Activated naive CD4-positive, alpha-beta T cell treated with anti-CD3 and anti-CD28 coated beads, Interleukin-2, amount 50 U/mL, for 24 hours (primary cell): ENCODE measurements at regions not wholly inside any gene's neighbourhood (a gene's known extent, or its start where the extent isn't known, plus 50 kb on each side); places are given as distances from the start of the nearest gene placed in this dataset.

ENCODE experiments used
- H3K27ac Mint-ChIP-seq: one replicate; pipeline ENCODE4 v1.8.0; 2021; ENCODE audit warnings: mild to moderate bottlenecking, mixed read lengths
- H3K27me3 Mint-ChIP-seq: one replicate; pipeline ENCODE4 v1.8.0; 2021; ENCODE audit warnings: mixed read lengths
- H3K36me3 Mint-ChIP-seq: one replicate; pipeline ENCODE4 v1.8.0; 2021; ENCODE audit warnings: mixed read lengths
- H3K4me1 Mint-ChIP-seq: one replicate; pipeline ENCODE4 v1.8.0; 2021; ENCODE audit warnings: mixed read lengths
- H3K4me3 Mint-ChIP-seq: one replicate; pipeline ENCODE4 v1.8.0; 2021; ENCODE audit warnings: mild to moderate bottlenecking, mixed read lengths
- H3K9me3 Mint-ChIP-seq: one replicate; pipeline ENCODE4 v1.8.0; 2021; ENCODE audit warnings: mixed read lengths

DNA sequence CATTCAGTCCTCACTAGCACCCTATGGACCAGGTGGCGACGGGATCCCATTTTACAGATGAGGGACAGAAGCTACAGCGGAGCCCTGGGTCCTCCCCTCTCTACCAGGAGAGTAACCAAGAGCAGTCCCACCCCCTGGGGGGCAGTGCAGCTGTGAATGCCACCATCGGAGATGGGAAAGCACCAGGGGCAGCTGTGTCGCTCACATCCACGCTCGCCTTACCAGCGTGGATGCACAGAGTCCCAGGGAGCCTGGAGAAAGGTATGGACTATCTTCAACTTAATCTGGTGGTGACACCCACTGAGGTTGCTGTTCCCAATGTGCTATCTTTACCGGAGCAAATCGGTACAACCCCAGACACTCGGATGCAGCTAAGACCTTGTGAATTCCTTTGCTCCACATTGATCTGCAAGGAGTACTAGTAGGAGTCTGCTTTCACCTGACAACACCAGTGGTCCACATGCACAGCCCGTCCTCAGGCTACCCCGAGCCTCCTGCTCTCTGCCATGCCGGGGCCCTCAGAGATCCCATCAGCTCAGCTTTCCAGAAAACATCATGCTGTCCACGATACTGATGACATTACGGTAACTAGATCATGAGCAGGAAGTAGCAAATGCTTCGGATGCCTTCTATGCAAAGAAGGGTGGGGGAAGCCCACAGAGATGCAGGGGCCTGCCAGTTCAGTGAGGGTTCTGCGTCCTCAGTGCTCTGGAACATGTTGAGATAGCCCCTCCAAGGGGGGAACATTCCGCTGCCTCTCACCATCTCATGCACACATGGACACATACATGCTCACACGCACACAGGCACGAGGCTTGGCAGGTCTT is 126.0 kb downstream of the CTTN start:
- Mint-ChIP-seq H3K36me3 (no peaks in the 10 kb centered on the region), H3K4me1 (no peaks in the 10 kb centered on the region), H3K27ac (no peak overlapping the region), H3K27me3 (peaks cover 14% of the 10 kb centered on the region), H3K4me3 (no peak overlapping the region), H3K9me3 (no peaks in the 10 kb centered on the region)

DNA sequence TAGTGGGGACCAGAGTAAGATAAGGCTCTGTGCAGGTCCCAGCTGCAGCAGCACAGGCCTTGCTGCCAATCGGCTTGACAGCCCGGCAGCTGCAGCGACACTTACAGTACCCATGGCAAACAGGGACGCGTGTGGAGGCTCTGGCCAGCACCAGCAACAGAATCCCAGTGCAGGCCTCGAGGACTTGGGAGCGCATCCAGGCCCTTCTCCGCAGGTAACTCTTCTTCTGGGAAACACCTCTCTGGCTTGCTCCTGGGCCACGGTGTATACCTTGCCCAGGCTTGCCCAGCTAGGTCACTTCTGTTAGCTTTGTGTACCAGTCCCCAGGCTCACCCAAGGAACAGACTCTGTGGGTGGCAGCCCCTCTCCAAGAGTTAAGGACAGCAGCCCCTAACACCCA is 126.7 kb downstream of the CTTN start:
- no peaks in the 10 kb centered on the region for H3K9me3 Mint-ChIP-seq
- peaks cover 14% of the 10 kb centered on the region for H3K27me3 Mint-ChIP-seq
- no peaks in the 10 kb centered on the region for H3K36me3 Mint-ChIP-seq
- no peaks in the 10 kb centered on the region for H3K4me1 Mint-ChIP-seq
- H3K27ac Mint-ChIP-seq, result no peak overlapping the region
- H3K4me3 Mint-ChIP-seq, result no peak overlapping the region

DNA sequence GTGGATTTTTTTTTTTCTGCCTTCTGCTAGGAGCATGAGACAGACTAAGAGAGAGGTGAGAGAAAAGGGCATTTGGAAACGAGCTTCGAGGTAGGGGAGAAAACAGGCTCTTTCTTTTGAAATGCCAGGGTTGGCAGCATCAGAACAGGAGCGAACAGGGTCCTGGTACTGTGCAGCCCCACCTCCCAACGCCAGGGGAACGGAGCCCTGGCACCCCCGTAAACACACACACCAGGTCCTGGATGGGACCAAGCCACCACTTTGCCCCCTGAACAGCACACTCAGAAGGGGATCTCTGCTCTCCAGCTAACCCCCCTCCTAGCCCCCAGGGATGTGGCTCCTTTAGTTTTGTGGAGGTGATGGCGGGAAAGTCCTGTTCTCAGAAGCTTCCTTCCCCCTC is 127.1 kb downstream of the CTTN start:
- Mint-ChIP-seq H3K4me1 (no peaks in the 10 kb centered on the region), H3K36me3 (no peaks in the 10 kb centered on the region), H3K9me3 (no peaks in the 10 kb centered on the region), H3K27me3 (peaks cover 13% of the 10 kb centered on the region), H3K27ac (no peak overlapping the region), H3K4me3 (no peak overlapping the region)

DNA sequence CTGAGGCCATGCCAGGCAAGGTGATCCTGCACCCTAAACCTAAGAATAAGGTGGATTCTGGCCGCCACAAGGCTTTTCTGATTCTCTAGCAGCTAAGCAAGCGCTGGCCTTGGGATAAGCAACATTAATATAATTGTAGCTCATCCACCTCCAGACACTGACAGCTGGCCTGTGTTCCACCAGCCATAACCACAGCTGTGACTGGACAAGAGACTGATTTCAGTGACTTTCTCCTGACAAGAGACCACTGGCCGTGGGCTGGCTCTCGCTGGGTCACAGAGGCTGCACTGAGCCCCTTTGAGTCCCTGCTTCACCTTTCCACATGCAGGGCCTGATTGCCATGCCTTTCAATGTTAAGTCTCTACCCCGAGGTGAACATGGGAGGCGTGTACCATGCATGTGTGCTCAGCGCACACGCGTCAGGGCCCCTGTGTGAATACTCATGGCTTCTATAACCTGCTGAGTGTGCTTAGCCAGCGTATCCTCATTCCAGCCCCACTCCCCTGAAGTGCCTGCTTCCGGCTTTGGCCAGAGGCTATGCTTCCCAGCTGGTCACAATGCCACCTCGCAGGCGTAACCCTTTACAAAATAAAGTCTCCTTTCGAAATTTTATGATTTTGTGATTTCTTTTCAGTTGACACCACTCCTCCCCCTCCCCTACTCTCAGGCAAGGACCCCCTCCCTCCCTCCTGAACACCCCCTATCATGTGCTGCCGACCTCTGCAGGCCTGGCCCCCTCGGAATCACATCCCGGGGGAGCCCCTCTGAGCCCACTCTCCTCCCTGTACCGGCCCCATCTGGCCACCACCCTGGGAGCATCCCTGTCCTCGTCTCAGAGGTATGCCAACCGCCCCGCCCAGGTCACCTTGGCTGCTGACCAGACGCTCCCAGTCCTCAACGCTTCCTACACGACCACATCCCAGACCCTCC is 128.1 kb downstream of the CTTN start:
- no peaks in the 10 kb centered on the region for H3K9me3 Mint-ChIP-seq
- H3K36me3 Mint-ChIP-seq, result no peaks in the 10 kb centered on the region
- peaks cover 12% of the 10 kb centered on the region for H3K27me3 Mint-ChIP-seq
- H3K27ac Mint-ChIP-seq, result no peak overlapping the region
- no peak overlapping the region for H3K4me3 Mint-ChIP-seq
- no peaks in the 10 kb centered on the region for H3K4me1 Mint-ChIP-seq

DNA sequence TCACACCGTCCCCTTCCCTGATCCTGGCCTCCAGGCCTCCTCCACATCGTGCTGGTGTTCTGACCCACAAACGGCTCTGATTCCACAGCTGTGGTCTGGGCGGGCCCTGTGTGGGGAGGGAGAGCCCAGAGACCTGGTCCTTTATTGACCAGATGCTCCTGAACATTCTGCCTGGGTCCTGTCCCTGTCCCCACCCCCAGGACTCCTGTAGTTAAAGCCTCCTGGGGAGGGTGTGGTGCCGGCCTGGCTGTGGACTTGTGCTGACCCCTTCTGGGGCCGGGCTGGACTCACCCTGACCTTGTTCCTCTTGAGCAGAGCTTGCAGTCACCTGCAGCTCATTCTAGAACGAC is 128.7 kb downstream of the CTTN start:
- H3K27ac Mint-ChIP-seq, result no peak overlapping the region

DNA sequence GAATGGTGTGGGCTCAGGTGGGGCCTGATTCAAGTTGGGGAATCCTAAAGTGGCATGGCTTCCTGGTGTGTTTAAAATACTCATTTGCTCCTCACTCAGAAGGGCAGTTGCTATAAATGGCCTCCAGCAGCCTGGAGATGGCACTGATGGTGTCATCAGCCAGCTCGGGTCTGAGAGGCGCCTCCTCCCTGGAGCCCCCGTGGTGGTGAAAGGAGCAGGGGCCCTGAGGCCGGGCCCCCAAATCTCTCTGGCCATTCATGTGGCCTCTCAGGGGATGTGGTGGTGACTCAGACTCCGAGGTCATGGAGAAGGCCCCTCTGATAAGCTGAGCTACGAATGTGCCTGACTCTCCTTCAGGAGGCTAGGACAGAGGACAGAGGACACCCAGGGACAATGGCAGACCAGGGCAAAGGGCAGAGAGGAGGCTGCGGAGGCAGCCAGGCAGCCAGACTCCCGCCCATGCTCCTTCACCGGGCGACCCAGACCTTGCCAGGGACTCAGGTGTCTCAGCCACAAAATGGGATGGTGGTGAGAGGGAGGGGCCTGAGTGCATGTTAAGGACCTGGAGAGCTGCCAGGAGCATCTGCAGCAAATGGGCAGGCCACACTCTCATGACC is 129.2 kb downstream of the CTTN start:
- no peaks in the 10 kb centered on the region for H3K9me3 Mint-ChIP-seq
- H3K27ac Mint-ChIP-seq, result no peak overlapping the region
- H3K4me3 Mint-ChIP-seq, result no peak overlapping the region
- H3K27me3 Mint-ChIP-seq, result peaks cover 8% of the 10 kb centered on the region
- no peaks in the 10 kb centered on the region for H3K36me3 Mint-ChIP-seq
- no peaks in the 10 kb centered on the region for H3K4me1 Mint-ChIP-seq

More for the DNA sequence above, 128.7 kb downstream of the CTTN start:
- H3K9me3 Mint-ChIP-seq, result no peaks in the 10 kb centered on the region
- no peaks in the 10 kb centered on the region for H3K36me3 Mint-ChIP-seq
- no peaks in the 10 kb centered on the region for H3K4me1 Mint-ChIP-seq
- H3K4me3 Mint-ChIP-seq, result no peak overlapping the region
- peaks cover 10% of the 10 kb centered on the region for H3K27me3 Mint-ChIP-seq

DNA sequence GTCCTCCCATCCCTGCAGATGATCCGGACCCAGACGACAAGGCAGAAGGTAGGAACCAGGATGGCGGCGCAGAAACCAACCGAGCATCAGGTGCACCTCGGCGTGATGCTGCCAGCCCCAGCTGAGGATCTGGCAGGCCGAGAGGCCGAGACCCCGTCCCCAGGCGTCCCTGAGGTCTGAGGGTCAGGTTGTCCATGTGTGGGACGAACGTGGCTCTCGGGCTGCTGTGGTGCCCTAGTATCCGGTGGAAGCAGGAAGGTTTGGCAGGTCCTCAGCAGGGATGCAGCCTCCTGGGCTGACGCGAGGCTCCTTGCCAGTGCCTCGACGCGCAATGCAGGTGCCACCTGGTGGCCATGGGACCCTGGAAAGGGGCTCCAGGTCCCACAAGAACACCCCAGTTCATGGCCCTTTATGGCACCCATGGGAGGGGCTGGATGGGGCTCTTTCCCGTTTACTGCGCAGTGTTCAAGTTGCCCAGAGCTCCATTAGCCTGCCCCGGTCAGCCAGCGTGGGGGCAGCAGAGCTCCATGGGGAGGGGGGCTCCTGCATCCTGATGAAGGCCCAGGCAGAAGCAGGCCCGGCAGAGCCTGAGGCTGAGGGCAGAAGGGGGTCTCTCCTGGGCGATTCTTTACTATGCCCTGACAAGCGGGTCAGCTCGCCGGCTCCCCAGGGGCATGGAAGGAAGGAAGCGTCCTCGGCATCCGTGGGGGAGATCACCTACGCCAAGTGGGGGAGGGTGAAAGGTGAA is 129.9 kb downstream of the CTTN start:
- H3K4me1 Mint-ChIP-seq, result no peaks in the 10 kb centered on the region
- H3K36me3 Mint-ChIP-seq, result no peaks in the 10 kb centered on the region
- no peak overlapping the region for H3K27ac Mint-ChIP-seq
- peaks cover 8% of the 10 kb centered on the region for H3K27me3 Mint-ChIP-seq
- H3K4me3 Mint-ChIP-seq, result no peak overlapping the region
- H3K9me3 Mint-ChIP-seq, result no peaks in the 10 kb centered on the region

DNA sequence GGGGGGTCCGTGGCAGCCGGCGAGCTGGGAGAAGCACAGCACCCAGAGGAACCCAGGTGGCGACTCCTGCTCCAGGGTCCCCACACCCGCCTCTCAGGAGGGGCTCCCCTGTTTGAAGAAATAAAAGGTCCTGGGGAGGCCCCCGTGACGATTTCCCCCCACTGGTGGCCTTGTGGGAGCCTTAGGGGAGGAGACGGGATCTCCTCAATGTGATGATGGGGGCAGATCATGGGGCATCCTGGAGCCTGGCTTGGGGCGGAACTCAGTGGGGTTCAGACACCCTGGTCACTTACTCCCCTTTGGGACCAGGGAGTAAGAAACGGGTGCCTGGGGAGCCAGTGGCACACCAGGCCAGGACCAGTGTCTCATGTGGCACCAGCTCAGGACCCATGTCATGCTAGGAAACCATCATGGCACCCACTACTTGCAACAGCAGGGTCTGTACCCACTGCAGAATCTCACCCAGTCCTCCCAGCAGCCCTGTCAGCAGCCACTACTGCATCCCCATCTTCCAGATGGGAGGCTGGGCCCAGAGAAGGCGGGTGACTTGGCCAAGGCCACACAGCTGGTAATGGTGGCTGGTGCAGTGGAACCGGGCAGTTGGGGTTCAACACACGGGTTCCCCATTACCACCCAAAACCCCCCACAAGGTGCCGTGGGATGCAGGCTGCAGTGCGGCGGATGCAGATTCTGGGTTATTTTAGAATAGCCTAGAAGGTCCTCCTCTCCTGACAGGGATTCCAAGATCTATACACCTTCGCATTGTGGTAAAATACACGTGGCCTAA is 130.7 kb downstream of the CTTN start:
- Mint-ChIP-seq H3K4me3 (no peak overlapping the region), H3K9me3 (no peaks in the 10 kb centered on the region), H3K36me3 (no peaks in the 10 kb centered on the region), H3K27ac (no peak overlapping the region), H3K4me1 (no peaks in the 10 kb centered on the region), H3K27me3 (peaks cover 5% of the 10 kb centered on the region)

DNA sequence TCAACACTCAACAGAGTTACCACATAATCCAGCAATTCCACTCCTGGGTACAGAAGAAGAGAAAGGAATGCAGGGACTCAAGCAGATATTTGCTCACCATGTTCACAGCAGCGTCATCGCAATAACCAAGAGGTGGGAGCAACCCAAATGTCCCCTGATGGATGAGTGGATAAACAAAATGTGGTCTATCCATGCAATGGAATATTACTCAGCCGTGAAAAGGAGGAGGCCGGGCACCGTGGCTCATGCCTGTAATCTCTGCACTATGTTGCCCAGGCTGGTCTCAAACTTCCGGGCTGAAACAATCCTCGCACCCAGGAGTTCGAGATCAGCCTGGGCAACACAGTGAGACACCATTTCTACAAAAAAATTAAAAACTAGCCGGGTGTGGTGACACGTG is 131.7 kb downstream of the CTTN start:
- H3K9me3 Mint-ChIP-seq, result no peaks in the 10 kb centered on the region
- H3K36me3 Mint-ChIP-seq, result no peaks in the 10 kb centered on the region
- H3K4me1 Mint-ChIP-seq, result no peaks in the 10 kb centered on the region
- H3K27me3 Mint-ChIP-seq, result peaks cover 1% of the 10 kb centered on the region
- no peak overlapping the region for H3K4me3 Mint-ChIP-seq
- no peak overlapping the region for H3K27ac Mint-ChIP-seq

DNA sequence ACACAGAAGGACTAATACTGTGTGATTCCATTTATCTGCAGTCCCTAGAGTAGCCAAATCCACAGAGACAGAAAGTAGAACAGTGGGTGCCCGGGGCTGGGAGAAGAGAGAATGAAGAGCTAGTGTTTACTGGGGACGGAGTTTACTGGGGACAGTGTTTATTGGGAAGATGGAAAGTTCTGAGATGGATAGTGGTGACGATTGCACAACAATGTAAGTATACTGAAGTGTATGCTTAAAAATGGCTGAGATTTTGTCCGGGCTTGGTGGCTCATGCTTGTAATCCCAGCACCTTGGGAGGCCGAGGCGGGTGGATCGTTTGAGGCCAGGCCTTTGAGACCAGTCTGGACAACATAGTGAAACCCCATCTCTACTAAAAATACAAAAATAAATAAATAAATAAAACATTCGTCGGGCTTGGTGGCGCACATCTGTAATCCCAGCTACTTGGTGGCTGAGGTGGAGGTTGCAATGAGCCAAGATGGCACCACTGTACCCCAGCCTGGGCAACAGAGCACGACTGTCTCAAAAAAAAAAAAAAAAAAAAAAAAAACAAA is 132.4 kb downstream of the CTTN start:
- no peak overlapping the region for H3K4me3 Mint-ChIP-seq
- peaks cover 1% of the 10 kb centered on the region for H3K27me3 Mint-ChIP-seq
- H3K9me3 Mint-ChIP-seq, result no peaks in the 10 kb centered on the region
- H3K4me1 Mint-ChIP-seq, result no peaks in the 10 kb centered on the region
- no peak overlapping the region for H3K27ac Mint-ChIP-seq
- H3K36me3 Mint-ChIP-seq, result no peaks in the 10 kb centered on the region

DNA sequence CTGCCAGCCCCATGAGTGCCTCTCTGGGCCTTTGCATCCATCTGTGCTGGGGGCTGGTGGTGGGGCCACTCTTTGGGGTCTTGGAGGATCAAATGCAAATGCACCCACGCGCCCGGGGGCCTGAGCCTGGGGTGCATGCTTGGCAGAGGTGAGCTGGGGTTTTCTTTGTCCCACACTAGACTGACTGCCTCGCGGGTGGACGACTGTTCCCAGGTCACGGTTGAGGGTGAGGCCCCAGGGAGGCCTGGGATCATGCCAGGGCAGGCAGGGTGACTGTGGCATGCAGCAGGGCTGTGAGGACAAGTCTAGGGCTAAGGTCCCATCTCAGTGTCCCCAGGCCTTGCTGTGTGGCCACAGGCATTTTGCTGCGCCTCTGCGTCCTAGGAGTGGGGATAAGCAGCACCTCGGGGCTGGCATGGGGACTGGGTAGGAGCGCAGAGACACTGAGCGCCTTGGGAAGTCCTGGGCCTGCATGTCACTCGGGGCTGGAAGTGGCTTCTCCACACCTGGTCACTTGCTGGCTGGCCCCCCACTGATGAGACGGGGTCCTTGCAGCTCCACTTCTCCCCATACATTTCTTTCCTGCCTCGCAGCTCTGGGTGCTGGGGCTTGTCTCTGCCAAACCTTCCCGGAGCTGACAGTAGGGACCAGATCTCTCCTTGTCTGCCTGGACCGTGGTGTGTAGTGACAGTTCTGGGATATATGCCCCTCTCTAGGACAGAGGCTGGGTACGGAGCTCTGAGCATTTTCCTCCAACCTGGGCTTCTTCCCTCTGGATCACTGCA is 133.1 kb downstream of the CTTN start:
- Mint-ChIP-seq H3K9me3 (no peaks in the 10 kb centered on the region), H3K27me3 (peaks cover 1% of the 10 kb centered on the region), H3K4me3 (no peak overlapping the region), H3K36me3 (no peaks in the 10 kb centered on the region), H3K4me1 (no peaks in the 10 kb centered on the region), H3K27ac (no peak overlapping the region)

DNA sequence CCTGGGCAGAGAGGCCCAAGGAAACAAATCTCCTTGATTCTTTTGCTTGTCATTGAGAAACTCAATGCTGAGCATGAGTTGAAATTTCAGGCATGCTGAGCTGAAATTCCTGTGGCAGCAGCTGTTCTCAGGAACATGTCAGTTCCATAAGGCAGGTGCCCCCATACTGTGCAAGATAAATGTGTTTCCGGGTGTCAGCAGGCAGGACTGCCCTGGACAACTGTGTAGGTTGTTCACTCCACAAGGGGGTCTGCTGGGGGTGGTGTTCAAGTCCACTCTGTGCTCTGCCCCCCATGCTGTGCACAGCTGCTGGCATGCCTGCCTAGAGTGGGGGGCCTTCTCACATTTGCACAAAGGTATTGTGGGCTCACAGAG is 133.7 kb downstream of the CTTN start:
- Mint-ChIP-seq H3K9me3 (no peaks in the 10 kb centered on the region), H3K27ac (no peak overlapping the region), H3K4me3 (no peak overlapping the region), H3K4me1 (no peaks in the 10 kb centered on the region), H3K36me3 (no peaks in the 10 kb centered on the region), H3K27me3 (peaks cover 1% of the 10 kb centered on the region)

DNA sequence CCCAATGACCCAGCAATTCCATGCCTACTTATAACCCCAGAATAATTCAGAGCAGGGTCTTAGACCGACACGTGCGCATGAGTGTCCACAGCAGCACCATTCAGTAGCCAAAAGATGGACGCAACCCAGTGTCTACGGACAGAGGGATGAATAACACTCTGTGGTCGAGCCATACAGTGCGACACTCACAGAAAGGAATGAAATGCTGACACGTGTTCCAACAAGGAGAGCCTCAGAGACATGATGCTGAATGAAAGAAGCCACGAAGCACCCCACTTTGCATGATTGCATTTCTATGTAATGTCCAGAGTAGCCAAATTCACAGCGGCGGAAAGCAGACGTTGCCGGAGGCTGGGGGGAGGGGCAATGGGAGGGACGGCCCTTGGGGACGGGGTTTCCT is 134.4 kb downstream of the CTTN start:
- Mint-ChIP-seq H3K4me3 (no peak overlapping the region), H3K36me3 (no peaks in the 10 kb centered on the region), H3K9me3 (no peaks in the 10 kb centered on the region), H3K27me3 (peaks cover 1% of the 10 kb centered on the region), H3K4me1 (no peaks in the 10 kb centered on the region), H3K27ac (no peak overlapping the region)
